ENCODE measurements at regions not wholly inside any gene's neighbourhood (a gene's known extent, or its start where the extent isn't known, plus 50 kb on each side); places are given as distances from the start of the nearest gene placed in this dataset.

- TF ChIP-seq CTCF (conservative IDR thresholded peaks at IDR 0.05; ENCODE audit: low read depth, low read length) (no peak), EZH2 (IDR thresholded peaks at IDR 0.05; ENCODE audit: low read length, unreplicated experiment) (no peak), EZH2phosphoT487 (IDR thresholded peaks at IDR 0.05; ENCODE audit: borderline replicate concordance, low read length) (no peak)
Observed at GRCh38 chr3:81955878-81956277, 194.4 kb upstream of the GBE1 start.

Measured in PC-3 (cell line).